GM18499 (cell line): ENCODE measurements at regions not wholly inside any gene's neighbourhood (a gene's known extent, or its start where the extent isn't known, plus 50 kb on each side); places are given as distances from the start of the nearest gene placed in this dataset.

Source experiments
- ATAC-seq: cut with Tn5 transposase; IDR thresholded peaks from one replicate; pipeline ENCODE4 v1.9.1; 2021; ENCODE audit warnings: moderate number of reproducible peaks; ENCODE audit not compliant: insufficient read depth, unreplicated experiment

GRCh38 chr4:23547601-23548000, 342.2 kb downstream of the PPARGC1A start:
- no peak for ATAC-seq

- ATAC-seq, result no peak
Measured at GRCh38 chr4:23547096-23547495, 342.8 kb downstream of the PPARGC1A start.

GRCh38 chr4:23539969-23540569, 349.8 kb downstream of the PPARGC1A start:
- ATAC-seq, result no peak

DNA sequence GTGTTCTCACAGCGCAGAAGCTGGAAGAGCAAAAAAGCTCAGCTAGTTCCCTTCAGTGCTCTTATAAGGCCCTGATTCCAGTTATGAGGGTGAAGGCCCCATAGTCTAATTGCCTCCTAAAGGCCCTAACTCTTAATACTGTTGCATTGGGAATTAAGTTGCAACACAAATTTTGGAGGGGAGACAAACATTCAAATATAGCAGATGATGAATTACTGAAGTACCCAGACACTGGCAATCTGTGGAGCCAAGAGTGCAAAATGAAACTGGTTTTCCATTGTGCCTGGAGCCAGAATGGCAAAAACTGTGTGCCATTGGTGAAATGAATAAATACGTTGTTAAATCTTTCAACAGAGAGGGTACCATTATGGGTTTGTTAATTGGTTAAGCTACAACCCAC, 356.0 kb downstream of the PPARGC1A start:
- no peak for ATAC-seq

DNA sequence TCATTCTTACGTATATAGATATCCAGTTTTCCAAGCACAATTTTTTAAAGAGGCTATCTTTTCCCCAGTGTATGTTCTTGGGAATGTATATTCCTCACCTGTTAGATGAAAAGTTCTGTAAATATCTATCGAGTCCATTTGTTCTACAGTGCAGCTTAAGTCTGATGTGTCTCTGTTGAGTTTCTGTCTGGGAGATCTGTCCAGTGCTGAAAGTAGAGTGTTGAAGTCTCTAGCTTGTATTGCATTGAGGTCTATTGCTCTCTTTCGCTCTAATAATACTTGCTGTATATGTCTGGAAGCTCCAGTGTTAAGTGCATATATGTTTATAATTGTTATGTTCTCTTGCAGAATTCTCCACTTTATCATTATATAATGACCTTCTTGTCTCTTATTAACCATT, 373.1 kb downstream of the PPARGC1A start:
- ATAC-seq, result no peak

GRCh38 chr4:23504083-23504482, 385.8 kb downstream of the PPARGC1A start:
- no peak for ATAC-seq

DNA sequence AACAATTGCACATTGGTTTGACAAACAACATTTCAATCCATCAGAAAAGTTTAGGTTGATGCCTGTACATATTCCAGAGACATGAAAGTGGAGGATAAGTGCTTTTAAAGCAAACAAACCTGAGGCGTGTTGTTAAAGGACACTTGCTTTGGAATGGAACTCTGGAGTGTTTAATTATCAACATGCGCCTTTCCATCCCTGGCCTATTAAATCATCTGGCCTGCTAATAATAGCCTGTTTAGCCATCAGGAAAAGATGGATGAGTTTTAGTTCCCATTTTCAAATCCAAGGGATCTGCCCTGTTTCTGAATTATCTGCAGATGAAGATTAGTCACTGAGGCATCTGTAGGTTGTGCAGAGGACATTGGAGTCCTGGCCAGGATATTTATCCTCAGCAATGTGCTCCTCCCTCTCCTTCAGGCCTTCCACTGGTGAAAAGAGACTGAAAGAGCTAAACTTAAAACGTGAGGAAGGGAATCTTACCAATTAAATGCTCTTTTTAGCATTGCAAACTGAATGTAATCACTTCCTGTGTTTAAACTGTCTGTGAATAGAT, 388.9 kb downstream of the PPARGC1A start:
- ATAC-seq, result no peak

GRCh38 chr4:23485801-23486200, 404.0 kb downstream of the PPARGC1A start:
- no peak for ATAC-seq

DNA sequence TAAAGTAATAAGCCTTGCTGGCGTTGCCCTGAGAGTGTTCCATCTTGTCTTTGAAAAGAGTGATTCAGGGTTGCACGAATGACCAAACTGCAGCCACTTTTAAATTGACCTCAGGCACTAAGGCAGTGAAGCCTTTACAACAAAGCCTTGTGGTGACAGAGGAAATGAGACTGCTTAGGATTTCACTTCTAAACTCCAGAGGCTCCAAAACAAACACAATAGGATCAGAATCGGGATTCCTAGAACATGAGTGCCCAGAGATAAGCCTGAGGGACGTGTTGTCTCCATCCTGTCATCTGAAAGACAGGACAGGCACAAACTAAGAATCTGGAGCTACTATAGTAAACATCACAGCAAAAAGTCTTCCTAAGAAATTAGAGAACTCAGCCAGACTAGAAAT, 405.2 kb downstream of the PPARGC1A start:
- ATAC-seq, result no peak

DNA sequence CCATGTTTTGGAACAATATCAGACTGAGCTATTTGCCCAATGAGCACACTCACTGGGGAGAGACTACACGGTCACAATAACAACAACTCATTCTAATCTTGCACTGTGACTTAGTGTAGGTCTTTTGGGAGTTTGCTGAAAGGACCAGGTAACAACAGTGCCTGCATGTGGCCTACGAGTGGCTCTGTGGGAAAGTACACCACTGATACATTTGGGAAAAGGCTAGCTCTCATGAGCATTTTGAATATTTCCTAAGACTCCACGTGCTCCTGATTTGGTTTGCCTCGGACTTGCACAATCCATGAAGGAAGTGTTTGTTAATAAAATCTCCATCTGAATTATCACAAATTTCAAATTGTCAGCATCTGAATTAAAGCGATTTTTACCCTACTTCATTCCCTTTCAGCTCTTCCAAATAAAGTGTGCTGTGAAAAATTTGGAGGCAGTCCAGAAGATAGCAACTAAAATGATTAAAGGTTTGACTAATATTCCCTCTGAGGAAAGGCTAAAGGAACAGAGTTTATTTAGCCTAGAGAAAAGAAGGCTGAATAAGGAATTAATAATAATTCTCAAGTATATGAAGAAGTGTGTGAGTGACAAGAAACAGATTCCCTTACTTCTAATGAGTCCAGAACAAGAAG, 406.4 kb downstream of the PPARGC1A start:
- no peak for ATAC-seq

DNA sequence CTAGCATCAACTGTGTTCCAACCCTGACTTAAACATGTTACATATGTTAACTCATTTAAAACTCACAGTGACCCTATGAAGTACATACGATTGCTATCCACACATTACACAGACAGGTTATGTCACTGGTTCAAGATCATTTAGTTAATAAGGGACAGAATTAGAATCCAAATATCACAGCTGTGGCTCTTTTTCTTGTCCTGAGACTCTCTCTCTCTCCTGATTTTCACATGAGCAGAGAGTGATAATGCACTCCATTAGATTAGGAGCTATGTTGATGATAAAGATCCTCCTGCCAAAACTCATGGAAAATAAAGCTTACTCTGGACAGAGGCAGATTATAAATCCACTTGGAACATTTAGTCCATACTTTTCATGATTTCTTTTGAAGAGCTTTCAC, 408.3 kb downstream of the PPARGC1A start:
- no peak for ATAC-seq

GRCh38 chr4:23477905-23478304, 411.9 kb downstream of the PPARGC1A start:
- no peak for ATAC-seq

DNA sequence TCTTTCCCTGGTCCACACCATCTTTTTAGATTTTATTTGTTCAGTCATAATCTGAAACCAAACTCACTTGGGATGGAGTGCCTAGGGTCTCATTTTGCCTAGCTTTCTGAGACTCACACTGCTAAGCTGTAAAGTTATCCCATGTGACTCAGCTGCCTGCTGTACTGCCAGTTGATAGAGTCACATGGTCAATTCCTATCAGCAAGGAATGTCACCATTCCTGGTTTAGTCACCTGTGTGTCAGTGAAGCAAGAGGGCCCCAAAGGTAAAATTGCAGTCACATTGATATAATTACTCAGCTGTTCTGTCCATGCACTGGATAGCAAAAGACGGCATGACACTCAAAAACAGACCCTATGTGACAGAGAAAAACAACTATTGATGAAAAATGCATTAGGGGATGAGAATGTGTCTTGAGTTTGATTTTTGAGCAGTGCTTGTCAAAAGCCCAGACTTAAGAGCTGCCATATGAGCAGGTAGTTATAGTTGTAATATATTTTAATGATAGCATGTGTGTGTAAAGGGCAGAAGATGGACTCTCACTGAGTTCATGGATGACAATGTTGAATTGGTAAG, 413.2 kb downstream of the PPARGC1A start:
- no peak for ATAC-seq

GRCh38 chr4:23463071-23463470, 426.8 kb downstream of the PPARGC1A start:
- ATAC-seq, result no peak

GRCh38 chr4:23458054-23458453, 431.8 kb downstream of the PPARGC1A start:
- no peak for ATAC-seq

GRCh38 chr4:23456864-23457263, 433.0 kb downstream of the PPARGC1A start:
- ATAC-seq, result no peak

GRCh38 chr4:23455456-23456158, 434.2 kb downstream of the PPARGC1A start:
- ATAC-seq, result no peak

DNA sequence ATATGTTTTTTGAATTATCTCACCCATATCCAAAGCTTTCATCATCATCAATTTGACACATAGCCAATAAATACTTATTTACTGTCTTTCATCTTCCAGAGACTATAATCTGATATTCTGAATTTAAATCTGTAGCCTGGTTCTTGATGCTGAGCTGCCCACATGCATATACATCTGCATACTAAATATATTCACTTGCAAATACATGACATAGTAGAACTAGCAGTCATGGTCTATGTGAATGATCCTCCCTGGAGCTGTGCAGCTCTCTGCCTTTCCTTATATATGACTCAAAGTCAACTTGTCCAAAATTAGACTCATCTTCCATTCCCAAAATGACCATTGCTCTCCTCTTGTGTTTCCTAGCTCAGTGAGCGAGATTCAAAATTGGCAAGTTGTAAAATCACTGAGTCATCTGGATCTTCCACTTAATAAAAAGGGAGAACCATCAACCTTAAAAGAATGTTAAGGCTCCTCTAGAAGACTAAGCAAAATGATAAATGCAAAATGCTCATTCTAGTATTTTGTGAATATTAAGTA, 448.2 kb downstream of the PPARGC1A start:
- no peak for ATAC-seq

GRCh38 chr4:23438764-23439163, 451.1 kb downstream of the PPARGC1A start:
- no peak for ATAC-seq

DNA sequence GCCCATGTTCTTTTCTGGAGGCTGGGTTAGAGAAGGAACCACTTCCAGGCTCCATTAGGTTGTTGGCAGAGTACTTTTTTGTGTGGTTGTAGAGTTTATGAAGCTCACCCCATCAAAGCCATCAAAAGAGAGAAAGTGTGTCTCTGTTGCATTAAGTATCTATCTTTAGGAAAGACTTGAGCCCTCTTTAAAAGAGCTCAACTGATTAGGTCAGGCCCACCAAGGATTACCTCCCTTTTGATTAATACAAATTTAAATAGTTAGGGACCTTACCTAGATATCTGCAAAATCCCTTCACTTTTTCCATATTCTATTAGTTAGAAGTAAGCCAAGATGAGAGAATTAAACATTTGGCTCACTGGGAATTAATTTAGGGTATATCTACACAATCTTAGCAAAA, 460.4 kb downstream of the PPARGC1A start:
- ATAC-seq, result no peak

- no peak for ATAC-seq
Measured at GRCh38 chr4:23425570-23425969, 464.3 kb downstream of the PPARGC1A start.
